Sigmoid colon (tissue), 4 donors: ENCODE measurements at regions not wholly inside any gene's neighbourhood (a gene's known extent, or its start where the extent isn't known, plus 50 kb on each side); places are given as distances from the start of the nearest gene placed in this dataset.
"Not testable (repeated sequence)": the region's sequence is repeated elsewhere in the genome, so short reads cannot be mapped to it uniquely, and the experiment has no call there.

Experiments used
- POLR2AphosphoS5 ChIP-seq, 4 donors: sonication (generic); formaldehyde crosslinking; IDR thresholded peaks; one replicate each; pipeline ENCODE4 v1.6.1; 2017; ENCODE audit warnings: antibody characterized with exemption in 4 of 4
- TF ChIP-seq, protein P1 (sequence below), 4 experiments: fragments of 450-650 bp in 3 of 4; fragments of 200-600 bp in 1 of 4; IDR thresholded peaks; one replicate each; pipeline ENCODE4 v1.5.1; 2016 to 2019; ENCODE audit warnings: antibody characterized with exemption in 4 of 4, mild to moderate bottlenecking in 3 of 4, moderate library complexity in 2 of 4

DNA sequence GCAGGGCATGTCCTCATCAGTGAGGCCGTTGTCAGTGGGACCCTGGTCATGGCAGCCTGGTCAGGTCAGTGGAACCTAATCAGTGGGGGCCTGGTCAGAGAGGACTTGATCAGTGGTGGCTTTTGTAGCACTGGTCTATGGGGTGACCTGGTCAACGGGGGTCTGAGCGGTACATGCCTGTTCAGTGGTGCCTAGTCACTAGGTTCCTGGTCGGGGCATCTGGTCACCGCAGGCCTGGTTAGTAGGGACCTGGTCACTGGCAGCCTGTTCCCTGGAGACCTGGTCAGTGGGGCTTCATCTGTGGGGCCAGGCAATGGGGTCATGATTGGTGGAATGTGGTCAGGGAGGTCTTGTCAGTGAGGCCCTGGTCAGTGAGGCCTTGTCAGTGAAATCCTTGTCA is 823.1 kb downstream of the FOXD4L5 start:
- TF ChIP-seq, protein P1, sequence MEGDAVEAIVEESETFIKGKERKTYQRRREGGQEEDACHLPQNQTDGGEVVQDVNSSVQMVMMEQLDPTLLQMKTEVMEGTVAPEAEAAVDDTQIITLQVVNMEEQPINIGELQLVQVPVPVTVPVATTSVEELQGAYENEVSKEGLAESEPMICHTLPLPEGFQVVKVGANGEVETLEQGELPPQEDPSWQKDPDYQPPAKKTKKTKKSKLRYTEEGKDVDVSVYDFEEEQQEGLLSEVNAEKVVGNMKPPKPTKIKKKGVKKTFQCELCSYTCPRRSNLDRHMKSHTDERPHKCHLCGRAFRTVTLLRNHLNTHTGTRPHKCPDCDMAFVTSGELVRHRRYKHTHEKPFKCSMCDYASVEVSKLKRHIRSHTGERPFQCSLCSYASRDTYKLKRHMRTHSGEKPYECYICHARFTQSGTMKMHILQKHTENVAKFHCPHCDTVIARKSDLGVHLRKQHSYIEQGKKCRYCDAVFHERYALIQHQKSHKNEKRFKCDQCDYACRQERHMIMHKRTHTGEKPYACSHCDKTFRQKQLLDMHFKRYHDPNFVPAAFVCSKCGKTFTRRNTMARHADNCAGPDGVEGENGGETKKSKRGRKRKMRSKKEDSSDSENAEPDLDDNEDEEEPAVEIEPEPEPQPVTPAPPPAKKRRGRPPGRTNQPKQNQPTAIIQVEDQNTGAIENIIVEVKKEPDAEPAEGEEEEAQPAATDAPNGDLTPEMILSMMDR (IDR thresholded peaks at IDR 0.05) = not testable (repeated sequence)
- TF ChIP-seq POLR2AphosphoS5 (IDR thresholded peaks at IDR 0.05) = not testable (repeated sequence)
